Heart left ventricle (tissue), 13 donors: ENCODE measurements at regions not wholly inside any gene's neighbourhood (a gene's known extent, or its start where the extent isn't known, plus 50 kb on each side); places are given as distances from the start of the nearest gene placed in this dataset.

Experiments
- CTCF ChIP-seq, 12 donors: fragments of 200-600 bp; sonication (generic) in 4 of 12; IDR thresholded peaks; one replicate each; pipeline versions ENCODE4 v1.5.0 to v1.8.0; 2018 to 2022; ENCODE audit warnings: antibody characterized with exemption in 12 of 12, mild to moderate bottlenecking in 5 of 12
- POLR2A ChIP-seq, 2 donors: fragments of 450-650 bp; IDR thresholded peaks; one replicate each; pipeline ENCODE4 v1.6.1; 2017; ENCODE audit warnings: antibody characterized with exemption in 2 of 2, mild to moderate bottlenecking in 2 of 2, moderate library complexity in 2 of 2
- donor health status: ischemic (EF 13 %, LVEDD 7.1; RV severe dilation, severe dysfunction).
- donor health status: DM: no; HTN: yes; CAD: no.
- donor health status: DM: no; HTN: no; CAD: no.
- donor health status: ischemic (EF 25% LVEDD 6.9; RV normal size, moderate dysfunction).
- donor health status: ischemic (EF 25% LVEDD 5.7; RV mildly dilated, moderate dysfunction).
- donor health status: ischemic (EF 35%, LVEDD 5.7; RV mildly dilated, moderate dysfunction).
- donor health status: nonischemic (EF 11% LVEDD 7.7; RV severe dilation, severe dysfunction).
- donor health status: DM: yes; HTN: yes; CAD: no.
- donor health status: PGD.
- donor health status: ischemic (EF 29% LVEDD 5.4; RV normal size, mild dysfunction).
- donor health status: nonischemic (EF 23%, LVEDD 6.1; RV moderate dilation, normal function).

DNA sequence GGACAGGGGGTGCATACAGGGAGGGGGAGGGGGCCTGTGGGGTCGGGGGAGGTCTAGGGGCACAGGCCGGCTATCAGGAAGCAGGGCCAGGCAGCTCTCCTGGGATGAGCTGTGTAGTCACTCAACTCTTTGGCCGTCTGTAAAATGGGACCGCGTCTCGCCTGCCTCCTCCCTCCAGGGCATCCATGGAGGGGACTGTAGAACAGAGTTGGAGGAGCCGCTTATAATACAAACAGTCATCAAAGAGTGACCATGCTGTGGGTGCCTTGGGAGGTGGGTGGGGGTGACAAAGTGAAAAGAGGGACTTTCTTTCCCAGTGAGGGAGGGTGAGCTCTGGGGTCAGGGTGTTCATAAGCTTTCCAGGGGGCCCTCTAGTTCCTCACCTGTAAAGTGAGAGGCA lies 169.6 kb upstream of the HAAO start:
- TF ChIP-seq CTCF (IDR thresholded peaks at IDR 0.05) (no peak), POLR2A (IDR thresholded peaks at IDR 0.05) (no peak)
